ENCODE measurements at regions not wholly inside any gene's neighbourhood (a gene's known extent, or its start where the extent isn't known, plus 50 kb on each side); places are given as distances from the start of the nearest gene placed in this dataset.

DNA sequence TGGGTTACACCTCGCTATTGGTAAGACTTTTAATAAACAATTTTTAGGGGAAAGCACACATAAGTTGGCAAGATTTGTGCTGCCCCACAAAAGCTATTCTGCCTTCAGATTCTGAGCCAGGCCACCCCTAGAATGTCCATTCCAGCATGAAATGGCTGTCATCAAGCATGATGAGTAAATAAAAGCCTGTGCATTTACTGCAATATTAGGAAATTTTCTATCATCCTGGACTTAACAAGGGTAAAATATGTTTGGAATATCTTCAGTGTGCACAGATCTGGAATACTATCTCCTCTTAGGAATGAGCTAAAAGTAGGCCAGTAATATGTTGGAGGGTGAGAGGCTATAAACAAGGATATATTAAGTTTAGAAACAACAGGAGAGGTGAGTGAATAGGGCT is 510.9 kb downstream of the ANKRD50 start:
- no peaks in the 10 kb centered on the region for H3K27me3 ChIP-seq (ENCODE audit: insufficient read depth, insufficient read length)
- DNase-seq (ENCODE audit: low read depth, low spot score): no peak
- TF ChIP-seq ZNF274 (IDR thresholded peaks at IDR 0.05; ENCODE audit: low read depth, low read length) (no peak), YY1 (IDR thresholded peaks at IDR 0.05; ENCODE audit: insufficient read depth, insufficient read length) (no peak), SUZ12 (IDR thresholded peaks at IDR 0.05; ENCODE audit: extremely low read depth, insufficient read depth, insufficient read length) (no peak)
- H3K4me1 ChIP-seq (ENCODE audit: insufficient read depth, insufficient read length): no peaks in the 10 kb centered on the region
- no peak overlapping the region for H3K9ac ChIP-seq (ENCODE audit: insufficient read length, low read depth)
- H3K36me3 ChIP-seq (ENCODE audit: insufficient read depth, insufficient read length, low read length): no peaks in the 10 kb centered on the region
- no peaks in the 10 kb centered on the region for H3K9me3 ChIP-seq (ENCODE audit: insufficient read depth, low read length)
- no peak overlapping the region for H3K4me3 ChIP-seq (ENCODE audit: insufficient read length, low read depth)

DNA sequence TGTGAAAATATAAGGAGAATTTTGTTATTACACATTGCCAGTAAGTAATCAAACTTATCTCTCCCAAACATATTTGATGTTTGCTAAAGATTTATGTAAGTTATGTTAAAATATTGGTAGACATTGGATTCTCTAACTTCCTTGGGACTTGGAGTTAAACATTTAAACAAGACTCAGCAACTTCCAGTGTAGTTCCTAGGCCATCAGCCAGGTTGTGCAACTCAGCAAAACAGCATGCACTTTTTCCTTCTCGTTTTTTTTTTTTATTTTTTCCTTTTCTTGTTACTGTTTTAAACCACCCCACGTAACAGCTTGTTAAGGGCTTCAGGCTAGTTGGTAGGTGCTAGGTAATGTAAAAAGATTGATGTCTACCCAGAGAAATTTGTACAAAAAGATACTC is 510.4 kb downstream of the ANKRD50 start:
- no peak for DNase-seq (ENCODE audit: low read depth, low spot score)
- TF ChIP-seq SUZ12 (IDR thresholded peaks at IDR 0.05; ENCODE audit: extremely low read depth, insufficient read depth, insufficient read length): no peak
- TF ChIP-seq ZNF274 (IDR thresholded peaks at IDR 0.05; ENCODE audit: low read depth, low read length): no peak
- no peak for TF ChIP-seq YY1 (IDR thresholded peaks at IDR 0.05; ENCODE audit: insufficient read depth, insufficient read length)
- Histone ChIP-seq H3K9ac (ENCODE audit: insufficient read length, low read depth) (no peak overlapping the region), H3K27me3 (ENCODE audit: insufficient read depth, insufficient read length) (no peaks in the 10 kb centered on the region), H3K9me3 (ENCODE audit: insufficient read depth, low read length) (no peaks in the 10 kb centered on the region), H3K36me3 (ENCODE audit: insufficient read depth, insufficient read length, low read length) (no peaks in the 10 kb centered on the region), H3K4me3 (ENCODE audit: insufficient read length, low read depth) (no peak overlapping the region), H3K4me1 (ENCODE audit: insufficient read depth, insufficient read length) (no peaks in the 10 kb centered on the region)

DNA sequence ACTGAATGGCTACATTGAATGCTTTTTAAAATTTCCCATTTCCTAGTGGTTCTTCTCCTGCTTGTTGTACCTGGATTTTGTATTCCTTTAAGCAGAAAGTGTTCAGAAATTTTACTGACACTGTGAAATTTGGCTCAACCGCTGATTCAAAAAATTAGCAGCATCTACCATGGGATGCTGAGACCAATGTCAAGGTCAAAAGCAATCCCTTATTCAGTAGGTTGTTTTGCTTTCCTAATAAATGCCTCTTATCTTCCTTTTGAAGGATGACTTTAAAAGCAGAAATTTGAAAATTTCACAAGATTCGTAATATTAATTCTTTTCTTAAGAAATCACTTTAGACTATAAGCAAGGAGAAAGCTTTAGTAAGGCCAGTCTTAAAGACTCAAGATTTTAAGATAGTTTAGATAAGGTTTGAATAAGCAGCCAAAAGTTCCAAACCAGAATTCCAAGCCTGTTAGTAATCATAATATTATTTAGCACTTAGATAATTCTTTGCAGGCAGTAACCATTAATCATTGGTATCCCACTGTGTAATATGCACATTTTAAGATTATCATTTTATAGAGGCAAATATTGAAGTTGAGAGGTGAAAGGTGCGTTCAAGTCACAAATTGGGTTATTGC is 508.8 kb downstream of the ANKRD50 start:
- Histone ChIP-seq H3K9me3 (ENCODE audit: insufficient read depth, low read length) (no peaks in the 10 kb centered on the region), H3K27me3 (ENCODE audit: insufficient read depth, insufficient read length) (no peaks in the 10 kb centered on the region), H3K36me3 (ENCODE audit: insufficient read depth, insufficient read length, low read length) (no peaks in the 10 kb centered on the region), H3K9ac (ENCODE audit: insufficient read length, low read depth) (no peak overlapping the region), H3K4me3 (ENCODE audit: insufficient read length, low read depth) (no peak overlapping the region), H3K4me1 (ENCODE audit: insufficient read depth, insufficient read length) (no peaks in the 10 kb centered on the region)
- no peak for DNase-seq (ENCODE audit: low read depth, low spot score)
- TF ChIP-seq SUZ12 (IDR thresholded peaks at IDR 0.05; ENCODE audit: extremely low read depth, insufficient read depth, insufficient read length) (no peak), ZNF274 (IDR thresholded peaks at IDR 0.05; ENCODE audit: low read depth, low read length) (no peak), YY1 (IDR thresholded peaks at IDR 0.05; ENCODE audit: insufficient read depth, insufficient read length) (no peak)

- TF ChIP-seq ZNF274 (IDR thresholded peaks at IDR 0.05; ENCODE audit: low read depth, low read length) (no peak), YY1 (IDR thresholded peaks at IDR 0.05; ENCODE audit: insufficient read depth, insufficient read length) (no peak), SUZ12 (IDR thresholded peaks at IDR 0.05; ENCODE audit: extremely low read depth, insufficient read depth, insufficient read length) (no peak)
- no peaks in the 10 kb centered on the region for H3K9me3 ChIP-seq (ENCODE audit: insufficient read depth, low read length)
- DNase-seq (ENCODE audit: low read depth, low spot score): no peak
- no peaks in the 10 kb centered on the region for H3K27me3 ChIP-seq (ENCODE audit: insufficient read depth, insufficient read length)
- H3K36me3 ChIP-seq (ENCODE audit: insufficient read depth, insufficient read length, low read length): no peaks in the 10 kb centered on the region
- no peak overlapping the region for H3K4me3 ChIP-seq (ENCODE audit: insufficient read length, low read depth)
- H3K9ac ChIP-seq (ENCODE audit: insufficient read length, low read depth): no peak overlapping the region
- H3K4me1 ChIP-seq (ENCODE audit: insufficient read depth, insufficient read length): no peaks in the 10 kb centered on the region
Observed at GRCh38 chr4:124206779-124207605, 505.5 kb downstream of the ANKRD50 start.

- no peaks in the 10 kb centered on the region for H3K9me3 ChIP-seq (ENCODE audit: insufficient read depth, low read length)
- H3K4me1 ChIP-seq (ENCODE audit: insufficient read depth, insufficient read length): no peaks in the 10 kb centered on the region
- H3K4me3 ChIP-seq (ENCODE audit: insufficient read length, low read depth): no peak overlapping the region
- DNase-seq (ENCODE audit: low read depth, low spot score): no peak
- TF ChIP-seq ZNF274 (IDR thresholded peaks at IDR 0.05; ENCODE audit: low read depth, low read length): no peak
- no peak for TF ChIP-seq YY1 (IDR thresholded peaks at IDR 0.05; ENCODE audit: insufficient read depth, insufficient read length)
- no peak for TF ChIP-seq SUZ12 (IDR thresholded peaks at IDR 0.05; ENCODE audit: extremely low read depth, insufficient read depth, insufficient read length)
- H3K9ac ChIP-seq (ENCODE audit: insufficient read length, low read depth): no peak overlapping the region
- H3K27me3 ChIP-seq (ENCODE audit: insufficient read depth, insufficient read length): no peaks in the 10 kb centered on the region
- H3K36me3 ChIP-seq (ENCODE audit: insufficient read depth, insufficient read length, low read length): no peaks in the 10 kb centered on the region
Observed at GRCh38 chr4:124209211-124209610, 503.3 kb downstream of the ANKRD50 start.

DNA sequence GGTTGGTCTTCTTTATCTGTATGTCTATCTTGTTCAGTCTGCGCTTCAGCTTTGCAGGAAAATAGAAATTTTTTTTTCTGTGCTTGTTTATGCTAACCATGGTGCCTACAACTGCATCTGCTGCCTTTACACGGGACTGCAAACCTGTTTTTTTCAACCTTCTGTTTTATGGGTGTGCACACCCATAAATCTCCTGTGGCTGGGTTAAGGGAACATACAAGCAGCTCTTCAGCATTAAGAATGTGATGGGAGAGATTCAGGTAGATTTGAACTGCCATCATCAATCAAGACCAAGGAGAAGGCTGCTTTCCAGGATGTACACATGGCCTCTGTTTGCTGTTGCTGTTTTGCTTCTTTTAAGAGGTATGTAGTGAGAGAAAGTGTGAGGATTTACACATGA is 502.9 kb downstream of the ANKRD50 start:
- H3K4me3 ChIP-seq (ENCODE audit: insufficient read length, low read depth): no peak overlapping the region
- H3K4me1 ChIP-seq (ENCODE audit: insufficient read depth, insufficient read length): no peaks in the 10 kb centered on the region
- no peaks in the 10 kb centered on the region for H3K9me3 ChIP-seq (ENCODE audit: insufficient read depth, low read length)
- H3K36me3 ChIP-seq (ENCODE audit: insufficient read depth, insufficient read length, low read length): no peaks in the 10 kb centered on the region
- TF ChIP-seq SUZ12 (IDR thresholded peaks at IDR 0.05; ENCODE audit: extremely low read depth, insufficient read depth, insufficient read length) (no peak), YY1 (IDR thresholded peaks at IDR 0.05; ENCODE audit: insufficient read depth, insufficient read length) (no peak), ZNF274 (IDR thresholded peaks at IDR 0.05; ENCODE audit: low read depth, low read length) (no peak)
- no peak for DNase-seq (ENCODE audit: low read depth, low spot score)
- H3K9ac ChIP-seq (ENCODE audit: insufficient read length, low read depth): no peak overlapping the region
- no peaks in the 10 kb centered on the region for H3K27me3 ChIP-seq (ENCODE audit: insufficient read depth, insufficient read length)

- Histone ChIP-seq H3K4me1 (ENCODE audit: insufficient read depth, insufficient read length) (no peaks in the 10 kb centered on the region), H3K4me3 (ENCODE audit: insufficient read length, low read depth) (no peak overlapping the region), H3K27me3 (ENCODE audit: insufficient read depth, insufficient read length) (no peaks in the 10 kb centered on the region), H3K9me3 (ENCODE audit: insufficient read depth, low read length) (no peaks in the 10 kb centered on the region), H3K9ac (ENCODE audit: insufficient read length, low read depth) (no peak overlapping the region), H3K36me3 (ENCODE audit: insufficient read depth, insufficient read length, low read length) (no peaks in the 10 kb centered on the region)
- TF ChIP-seq YY1 (IDR thresholded peaks at IDR 0.05; ENCODE audit: insufficient read depth, insufficient read length) (no peak), ZNF274 (IDR thresholded peaks at IDR 0.05; ENCODE audit: low read depth, low read length) (no peak), SUZ12 (IDR thresholded peaks at IDR 0.05; ENCODE audit: extremely low read depth, insufficient read depth, insufficient read length) (no peak)
- DNase-seq (ENCODE audit: low read depth, low spot score): no peak
Observed at GRCh38 chr4:124210746-124211145, 501.8 kb downstream of the ANKRD50 start.

Data from NT2/D1 (cell line).